SK-N-SH treated with all-trans-retinoic acid at 6 μM for 48 hours (cell line): ENCODE measurements at regions not wholly inside any gene's neighbourhood (a gene's known extent, or its start where the extent isn't known, plus 50 kb on each side); places are given as distances from the start of the nearest gene placed in this dataset.

Experiments used
- ATAC-seq: fragments of 200-7000 bp; cut with Tn5 transposase; 3 replicates; pipeline ENCODE4 v1.9.1; 2020; ENCODE audit warnings: mild to moderate bottlenecking, moderate library complexity
- ARNTL ChIP-seq: fragments of 450-650 bp; formaldehyde crosslinking; IDR thresholded peaks from 2 replicates; pipeline ENCODE4 v1.5.0; 2020; ENCODE audit warnings: low read depth, mild to moderate bottlenecking, moderate library complexity, borderline replicate concordance
- CSDC2 ChIP-seq: fragments of 250-450 bp; sonication (Bioruptor Pico); IDR thresholded peaks from 2 replicates; pipeline ENCODE4 v1.5.0; 2020; ENCODE audit warnings: mild to moderate bottlenecking, moderate library complexity
- CSRNP3 ChIP-seq: fragments of 250-450 bp; sonication (Bioruptor Pico); IDR thresholded peaks from 2 replicates; pipeline ENCODE4 v1.5.1; 2021; ENCODE audit warnings: mild to moderate bottlenecking, moderate library complexity
- ESRRG ChIP-seq: fragments of 250-450 bp; sonication (Bioruptor Pico); IDR thresholded peaks from 2 replicates; pipeline ENCODE4 v1.6.1; 2021; ENCODE audit warnings: mild to moderate bottlenecking
- GLIS3 ChIP-seq: fragments of 250-450 bp; sonication (Bioruptor Pico); IDR thresholded peaks from 2 replicates; pipeline ENCODE4 v1.5.0; 2020; ENCODE audit warnings: mild to moderate bottlenecking, moderate library complexity
- ISL1 ChIP-seq: fragments of 250-450 bp; sonication (Bioruptor Pico); IDR thresholded peaks from 2 replicates; pipeline ENCODE4 v2.1.2; 2022; ENCODE audit warnings: mild to moderate bottlenecking, moderate library complexity
- OSR1 ChIP-seq: fragments of 250-450 bp; sonication (Bioruptor Pico); IDR thresholded peaks from 2 replicates; pipeline ENCODE4 v1.8.0; 2022; ENCODE audit warnings: moderate library complexity, mild to moderate bottlenecking, inconsistent platforms
- PATZ1 ChIP-seq: fragments of 250-450 bp; sonication (Bioruptor Pico); IDR thresholded peaks from 2 replicates; pipeline ENCODE4 v1.8.0; 2020; ENCODE audit warnings: mild to moderate bottlenecking, moderate library complexity, borderline replicate concordance
- PPARA ChIP-seq: fragments of 250-450 bp; sonication (Bioruptor Pico); IDR thresholded peaks from 2 replicates; pipeline ENCODE4 v1.5.0; 2020; ENCODE audit warnings: mild to moderate bottlenecking, borderline replicate concordance
- RARB ChIP-seq: fragments of 250-450 bp; sonication (Bioruptor Pico); IDR thresholded peaks from 2 replicates; pipeline ENCODE4 v1.8.0; 2021; ENCODE audit warnings: mild to moderate bottlenecking, moderate library complexity
- SNAI2 ChIP-seq: fragments of 250-450 bp; sonication (Bioruptor Pico); IDR thresholded peaks from 2 replicates; pipeline ENCODE4 v1.5.0; 2020; ENCODE audit warnings: mild to moderate bottlenecking, moderate library complexity
- TCF4 ChIP-seq: fragments of 250-450 bp; sonication (Bioruptor Pico); IDR thresholded peaks from 2 replicates; pipeline ENCODE4 v1.8.0; 2021; ENCODE audit warnings: mild to moderate bottlenecking, moderate library complexity, borderline replicate concordance
- TOX ChIP-seq: fragments of 250-450 bp; sonication (Bioruptor Pico); IDR thresholded peaks from 2 replicates; pipeline ENCODE4 v1.8.0; 2021; ENCODE audit warnings: mild to moderate bottlenecking, moderate library complexity, borderline replicate concordance
- TSHZ2 ChIP-seq: fragments of 250-450 bp; sonication (Bioruptor Pico); IDR thresholded peaks from 2 replicates; pipeline ENCODE4 v1.5.0; 2020; ENCODE audit warnings: mild to moderate bottlenecking, moderate library complexity
- ZC3H10 ChIP-seq: fragments of 250-450 bp; sonication (Bioruptor Pico); IDR thresholded peaks from 2 replicates; pipeline ENCODE4 v1.5.1; 2021; ENCODE audit warnings: mild to moderate bottlenecking, moderate library complexity
- ZFP3 ChIP-seq: fragments of 250-450 bp; sonication (Bioruptor Pico); IDR thresholded peaks from 2 replicates; pipeline ENCODE4 v1.5.0; 2020; ENCODE audit warnings: mild to moderate bottlenecking, moderate library complexity
- ZNF565 ChIP-seq: fragments of 450-650 bp; formaldehyde crosslinking; conservative IDR thresholded peaks from 2 replicates; pipeline ENCODE4 v1.5.0; 2020; ENCODE audit warnings: low read depth, mild to moderate bottlenecking, moderate library complexity
- ZNF70 ChIP-seq: fragments of 450-650 bp; formaldehyde crosslinking; IDR thresholded peaks from 2 replicates; pipeline ENCODE4 v1.5.0; 2020; ENCODE audit warnings: mild to moderate bottlenecking, moderate library complexity
- ZNF8 ChIP-seq: fragments of 450-650 bp; formaldehyde crosslinking; IDR thresholded peaks from 2 replicates; pipeline ENCODE4 v1.5.0; 2020; ENCODE audit warnings: mild to moderate bottlenecking, moderate library complexity
- TF ChIP-seq, protein P1 (sequence below): fragments of 250-450 bp; sonication (Bioruptor Pico); IDR thresholded peaks from 2 replicates; pipeline ENCODE4 v1.8.0; 2021; ENCODE audit warnings: low read depth, mild to moderate bottlenecking, moderate library complexity, borderline replicate concordance
- TF ChIP-seq, protein P2 (sequence below): fragments of 250-450 bp; sonication (Bioruptor Pico); IDR thresholded peaks from 2 replicates; pipeline ENCODE4 v1.5.1; 2020; ENCODE audit warnings: low read depth, mild to moderate bottlenecking, moderate library complexity

DNA sequence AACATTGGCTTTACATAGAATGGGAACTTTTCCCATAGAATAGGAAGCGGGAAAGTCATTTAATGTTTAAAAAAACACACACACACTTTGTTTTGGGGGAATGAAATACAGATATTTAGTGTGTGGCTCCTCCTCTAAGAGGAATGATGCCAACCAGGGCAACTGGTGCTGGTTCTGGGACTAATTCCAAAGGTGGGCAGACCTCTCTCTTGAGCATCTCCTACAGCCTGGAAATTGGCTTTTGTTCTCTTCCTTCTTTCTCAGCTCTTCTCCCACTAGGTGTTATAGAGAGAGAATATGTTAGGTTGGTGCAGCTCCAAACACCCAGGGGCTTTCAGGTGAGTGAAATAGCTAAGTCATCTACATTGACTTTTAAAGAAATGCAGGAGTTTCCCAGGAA lies 190.1 kb downstream of the RAD51AP2 start:
- no peak for TF ChIP-seq TCF4 (CRISPR knock-in tag)
- TF ChIP-seq CSRNP3 (CRISPR knock-in tag), result no peak
- no peak for TF ChIP-seq GLIS3 (CRISPR knock-in tag)
- no peak for TF ChIP-seq ZNF8
- TF ChIP-seq ZC3H10 (CRISPR knock-in tag), result no peak
- TF ChIP-seq ARNTL, result no peak
- no peak for TF ChIP-seq ISL1 (CRISPR knock-in tag)
- TF ChIP-seq RARB (CRISPR knock-in tag), result no peak
- TF ChIP-seq ESRRG (CRISPR knock-in tag), result no peak
- TF ChIP-seq PPARA (CRISPR knock-in tag), result no peak
- TF ChIP-seq CSDC2 (CRISPR knock-in tag), result no peak
- TF ChIP-seq, protein P1, sequence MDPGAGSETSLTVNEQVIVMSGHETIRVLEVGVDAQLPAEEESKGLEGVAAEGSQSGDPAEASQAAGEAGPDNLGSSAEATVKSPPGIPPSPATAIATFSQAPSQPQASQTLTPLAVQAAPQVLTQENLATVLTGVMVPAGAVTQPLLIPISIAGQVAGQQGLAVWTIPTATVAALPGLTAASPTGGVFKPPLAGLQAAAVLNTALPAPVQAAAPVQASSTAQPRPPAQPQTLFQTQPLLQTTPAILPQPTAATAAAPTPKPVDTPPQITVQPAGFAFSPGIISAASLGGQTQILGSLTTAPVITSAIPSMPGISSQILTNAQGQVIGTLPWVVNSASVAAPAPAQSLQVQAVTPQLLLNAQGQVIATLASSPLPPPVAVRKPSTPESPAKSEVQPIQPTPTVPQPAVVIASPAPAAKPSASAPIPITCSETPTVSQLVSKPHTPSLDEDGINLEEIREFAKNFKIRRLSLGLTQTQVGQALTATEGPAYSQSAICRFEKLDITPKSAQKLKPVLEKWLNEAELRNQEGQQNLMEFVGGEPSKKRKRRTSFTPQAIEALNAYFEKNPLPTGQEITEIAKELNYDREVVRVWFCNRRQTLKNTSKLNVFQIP (CRISPR knock-in tag), result no peak
- TF ChIP-seq ZNF70 (CRISPR knock-in tag), result no peak
- no peak for TF ChIP-seq ZNF565 (CRISPR knock-in tag)
- TF ChIP-seq TOX (CRISPR knock-in tag), result no peak
- ATAC-seq, result no peak

- TF ChIP-seq ISL1 (CRISPR knock-in tag) (no peak), RARB (CRISPR knock-in tag) (no peak), ARNTL (no peak)
- ATAC-seq, result no peak
These were observed 190.6 kb downstream of the RAD51AP2 start for GRCh38 chr2:17327649-17328048.

DNA sequence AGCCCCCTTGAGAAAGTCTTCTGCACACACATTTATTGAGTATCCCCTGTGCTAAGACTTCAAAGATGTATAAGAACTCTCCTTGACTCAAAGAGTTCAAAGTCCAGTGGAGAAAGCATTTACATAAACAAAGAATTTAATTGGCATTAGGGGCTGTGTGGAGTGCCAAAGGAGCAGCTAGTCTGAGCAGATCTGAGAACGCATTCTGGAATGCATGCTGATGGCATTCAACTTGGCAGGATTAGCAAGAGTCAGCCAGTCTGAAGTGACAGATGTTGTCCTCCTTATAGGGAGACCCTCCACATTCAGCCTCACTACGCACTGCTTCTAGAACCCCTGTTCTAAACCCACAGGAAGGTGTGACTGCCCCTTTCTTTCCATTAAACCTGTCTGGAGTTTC lies 191.5 kb downstream of the RAD51AP2 start:
- ATAC-seq, result no peak
- TF ChIP-seq ISL1 (CRISPR knock-in tag) (no peak), SNAI2 (CRISPR knock-in tag) (no peak), CSDC2 (CRISPR knock-in tag) (no peak), ZNF8 (no peak), PPARA (CRISPR knock-in tag) (no peak), TSHZ2 (CRISPR knock-in tag) (no peak), OSR1 (CRISPR knock-in tag) (no peak), PATZ1 (CRISPR knock-in tag) (no peak), ZFP3 (CRISPR knock-in tag) (no peak), ESRRG (CRISPR knock-in tag) (no peak), ZNF565 (CRISPR knock-in tag) (no peak), TOX (CRISPR knock-in tag) (no peak), ZC3H10 (CRISPR knock-in tag) (no peak), GLIS3 (CRISPR knock-in tag) (no peak)
- TF ChIP-seq, protein P2, sequence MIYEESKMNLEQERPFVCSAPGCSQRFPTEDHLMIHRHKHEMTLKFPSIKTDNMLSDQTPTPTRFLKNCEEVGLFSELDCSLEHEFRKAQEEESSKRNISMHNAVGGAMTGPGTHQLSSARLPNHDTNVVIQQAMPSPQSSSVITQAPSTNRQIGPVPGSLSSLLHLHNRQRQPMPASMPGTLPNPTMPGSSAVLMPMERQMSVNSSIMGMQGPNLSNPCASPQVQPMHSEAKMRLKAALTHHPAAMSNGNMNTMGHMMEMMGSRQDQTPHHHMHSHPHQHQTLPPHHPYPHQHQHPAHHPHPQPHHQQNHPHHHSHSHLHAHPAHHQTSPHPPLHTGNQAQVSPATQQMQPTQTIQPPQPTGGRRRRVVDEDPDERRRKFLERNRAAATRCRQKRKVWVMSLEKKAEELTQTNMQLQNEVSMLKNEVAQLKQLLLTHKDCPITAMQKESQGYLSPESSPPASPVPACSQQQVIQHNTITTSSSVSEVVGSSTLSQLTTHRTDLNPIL, result no peak
- TF ChIP-seq, all 23 proteins: peak for 0
